ENCODE measurements at regions not wholly inside any gene's neighbourhood (a gene's known extent, or its start where the extent isn't known, plus 50 kb on each side); places are given as distances from the start of the nearest gene placed in this dataset.
"Not testable (repeated sequence)": the region's sequence is repeated elsewhere in the genome, so short reads cannot be mapped to it uniquely, and the experiment has no call there.

GRCh38 chr5:127213231-127213630 lies 77.4 kb upstream of the MEGF10 start:
- DNase-seq (ENCODE audit: low read depth in 3 of 3) = no peak

GRCh38 chr5:127216143-127216542 lies 74.5 kb upstream of the MEGF10 start:
- DNase-seq (ENCODE audit: low read depth in 3 of 3) = no peak

- no peak for DNase-seq (ENCODE audit: low read depth in 3 of 3)
These were observed 73.5 kb upstream of the MEGF10 start for GRCh38 chr5:127216898-127217675.

GRCh38 chr5:127221936-127222335 lies 68.7 kb upstream of the MEGF10 start:
- DNase-seq (ENCODE audit: low read depth in 3 of 3) = not testable (repeated sequence)

GRCh38 chr5:127222571-127223156 lies 67.9 kb upstream of the MEGF10 start:
- DNase-seq (ENCODE audit: low read depth in 3 of 3) = not testable (repeated sequence)

- DNase-seq (ENCODE audit: low read depth in 3 of 3) = no peak
These were observed 67.2 kb upstream of the MEGF10 start for GRCh38 chr5:127223256-127223974.

GRCh38 chr5:127227881-127228280 lies 62.7 kb upstream of the MEGF10 start:
- no peak for DNase-seq (ENCODE audit: low read depth in 3 of 3)

GRCh38 chr5:127228540-127229184 lies 61.9 kb upstream of the MEGF10 start:
- no peak for DNase-seq (ENCODE audit: low read depth in 3 of 3)

- DNase-seq (ENCODE audit: low read depth in 3 of 3) = peak; percentile 14 to 37 (median 20)
These were observed 61.3 kb upstream of the MEGF10 start for GRCh38 chr5:127229185-127229889.

GRCh38 chr5:127231118-127231517 lies 59.5 kb upstream of the MEGF10 start:
- no peak for DNase-seq (ENCODE audit: low read depth in 3 of 3)

- DNase-seq (ENCODE audit: low read depth in 3 of 3) = no peak
These were observed 57.0 kb upstream of the MEGF10 start for GRCh38 chr5:127233590-127233989.

- DNase-seq (ENCODE audit: low read depth in 3 of 3) = no peak
These were observed 55.5 kb upstream of the MEGF10 start for GRCh38 chr5:127235136-127235535.

GRCh38 chr5:127236254-127236653 lies 54.3 kb upstream of the MEGF10 start:
- DNase-seq (ENCODE audit: low read depth in 3 of 3) = no peak

Measured in stimulated activated CD4-positive, alpha-beta T cell treated with anti-CD3 and anti-CD28 coated beads, TNF-alpha, amount 100 ng/mL, for 24 hours (primary cell).